Retinal pigment epithelial cell (primary cell): ENCODE measurements at regions not wholly inside any gene's neighbourhood (a gene's known extent, or its start where the extent isn't known, plus 50 kb on each side); places are given as distances from the start of the nearest gene placed in this dataset.

Source experiments
- DNase-seq: peaks from one replicate; pipeline ENCODE4 v3.0.0-alpha.2; 2010; ENCODE audit warnings: low read depth
- H3K4me3 ChIP-seq: 2 replicates; pipeline ENCODE4 v1.5.1; 2011; ENCODE audit warnings: mild to moderate bottlenecking, low read length, control low read depth, moderate library complexity
- CTCF ChIP-seq: conservative IDR thresholded peaks from 2 replicates; pipeline ENCODE4 v1.5.1; 2011; ENCODE audit warnings: low read depth, low read length, control low read depth, inconsistent platforms

GRCh38 chr6:163651426-163651825 is 236.9 kb downstream of the QKI start:
- no peak for DNase-seq
- no peak for TF ChIP-seq CTCF
- no peak overlapping the region for H3K4me3 ChIP-seq

- DNase-seq: no peak
- TF ChIP-seq CTCF: no peak
- H3K4me3 ChIP-seq: no peak overlapping the region
These were observed 234.3 kb downstream of the QKI start for GRCh38 chr6:163648868-163649267.

- TF ChIP-seq CTCF: no peak
- DNase-seq: no peak
These were observed 233.1 kb downstream of the QKI start for GRCh38 chr6:163647624-163648023.

GRCh38 chr6:163646866-163647265 is 232.3 kb downstream of the QKI start:
- no peak overlapping the region for H3K4me3 ChIP-seq
- no peak for TF ChIP-seq CTCF
- DNase-seq: no peak

More at GRCh38 chr6:163647624-163648023, 233.1 kb downstream of the QKI start:
- no peak overlapping the region for H3K4me3 ChIP-seq

- no peak for TF ChIP-seq CTCF
- no peak for DNase-seq
- no peak overlapping the region for H3K4me3 ChIP-seq
These were observed 231.6 kb downstream of the QKI start for GRCh38 chr6:163646133-163646532.

- no peak overlapping the region for H3K4me3 ChIP-seq
- DNase-seq: no peak
- TF ChIP-seq CTCF: no peak
These were observed 231.0 kb downstream of the QKI start for GRCh38 chr6:163645560-163645959.

- no peak for TF ChIP-seq CTCF
- no peak overlapping the region for H3K4me3 ChIP-seq
- no peak for DNase-seq
These were observed 229.3 kb downstream of the QKI start for GRCh38 chr6:163643866-163644265.
